SIG-M5 treated with dmso at 0.1 percent for 504 hours (cell line): ENCODE measurements at regions not wholly inside any gene's neighbourhood (a gene's known extent, or its start where the extent isn't known, plus 50 kb on each side); places are given as distances from the start of the nearest gene placed in this dataset.
A peak's percentile ranks its signal among the peaks of the same experiment; 100 is the strongest.

ENCODE experiments used
- DNase-seq: peaks from one replicate; lab custom pipeline; 2025; ENCODE audit not compliant: unreplicated experiment; lab: John Stamatoyannopoulos, UW

DNA sequence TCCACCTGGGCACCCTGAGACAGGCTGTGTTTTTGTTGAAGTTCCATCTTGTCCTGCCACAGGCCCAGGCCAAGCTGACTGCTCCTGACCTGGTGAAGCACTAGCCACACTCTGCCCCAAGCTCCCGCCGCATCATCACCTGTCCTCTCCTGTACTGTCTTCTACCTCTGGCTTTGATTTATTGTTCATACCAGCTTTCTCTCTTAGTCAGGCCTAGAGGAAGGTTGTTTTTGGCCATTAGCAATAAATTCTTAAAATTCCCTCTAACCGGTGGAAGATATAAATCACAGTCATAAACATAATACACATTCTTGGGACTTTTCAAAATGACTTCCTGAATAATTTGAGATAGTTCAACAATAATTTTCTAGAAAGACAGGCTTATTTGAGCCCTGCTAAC is 169.4 kb downstream of the DAD1 start:
- no peak for DNase-seq

- DNase-seq: no peak
Measured at GRCh38 chr14:22418631-22419030, 170.4 kb downstream of the DAD1 start.

DNA sequence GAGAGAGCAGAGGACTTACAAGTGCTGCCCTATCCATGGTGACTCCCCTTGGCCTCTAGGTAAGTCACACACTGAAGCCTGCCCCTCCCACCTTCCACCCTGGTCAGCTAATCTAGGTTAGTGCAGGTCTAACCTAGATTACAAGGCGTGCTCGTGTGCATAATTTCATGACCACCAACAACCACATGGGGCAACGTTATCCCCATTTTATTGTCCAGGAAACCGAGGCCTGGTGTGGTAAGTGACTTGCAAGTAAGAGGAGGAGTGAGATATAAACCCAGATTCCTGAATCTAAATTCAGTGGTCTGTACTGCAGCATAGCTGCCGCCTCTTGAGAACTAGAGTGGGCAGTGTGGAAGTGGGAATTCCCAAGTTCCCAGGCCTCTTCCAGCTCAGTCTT is 171.1 kb downstream of the DAD1 start:
- DNase-seq: no peak

GRCh38 chr14:22416193-22416592 is 172.8 kb downstream of the DAD1 start:
- no peak for DNase-seq

DNA sequence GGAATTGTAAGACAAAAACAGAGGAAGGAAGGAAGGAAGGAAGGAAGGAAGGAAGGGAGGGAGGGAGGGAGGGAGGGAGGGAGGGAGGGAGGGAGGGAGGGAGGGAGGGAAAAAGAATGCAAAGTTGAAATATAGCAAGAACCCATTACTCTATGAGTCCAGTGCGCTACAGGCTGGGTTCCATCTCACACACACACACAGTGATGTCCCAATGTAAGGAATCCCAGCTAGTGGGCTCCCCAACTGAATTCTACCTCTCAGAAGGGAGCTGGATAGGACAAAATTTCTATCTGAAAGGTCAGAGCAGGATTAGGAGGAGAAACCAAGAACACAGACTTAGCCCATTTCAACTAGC is 173.4 kb downstream of the DAD1 start:
- DNase-seq: no peak

- DNase-seq: no peak
Measured at GRCh38 chr14:22414876-22415604, 174.0 kb downstream of the DAD1 start.

DNA sequence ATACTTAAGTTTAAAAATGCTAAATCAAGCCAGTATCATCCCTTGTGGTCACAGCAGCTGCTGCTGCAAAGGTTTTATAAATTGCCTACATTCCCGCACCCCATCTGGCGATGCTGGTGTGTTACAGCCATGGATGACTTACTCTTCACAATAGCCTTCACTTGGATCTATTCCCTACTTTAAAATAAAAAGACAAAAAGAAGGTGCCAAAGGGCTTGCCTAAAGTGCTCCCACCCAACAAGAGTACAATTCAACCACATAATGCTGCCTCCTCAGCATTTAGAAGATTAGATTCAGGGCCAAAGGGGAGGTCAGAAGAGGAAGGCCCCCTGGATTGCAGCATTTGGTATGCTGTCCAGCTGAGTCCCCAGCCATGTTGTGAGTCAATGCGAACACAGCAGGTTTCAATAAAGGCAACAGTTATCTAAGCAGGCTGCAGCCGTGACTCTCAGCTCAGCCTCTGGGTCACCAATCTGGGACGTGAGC is 176.1 kb downstream of the DAD1 start:
- no peak for DNase-seq

GRCh38 chr14:22411398-22412055 is 177.5 kb downstream of the DAD1 start:
- DNase-seq: no peak

- DNase-seq: no peak
Measured at GRCh38 chr14:22410497-22410896, 178.5 kb downstream of the DAD1 start.

- DNase-seq: no peak
Measured at GRCh38 chr14:22409006-22409405, 180.0 kb downstream of the DAD1 start.

- no peak for DNase-seq
Measured at GRCh38 chr14:22408547-22408946, 180.5 kb downstream of the DAD1 start.

DNA sequence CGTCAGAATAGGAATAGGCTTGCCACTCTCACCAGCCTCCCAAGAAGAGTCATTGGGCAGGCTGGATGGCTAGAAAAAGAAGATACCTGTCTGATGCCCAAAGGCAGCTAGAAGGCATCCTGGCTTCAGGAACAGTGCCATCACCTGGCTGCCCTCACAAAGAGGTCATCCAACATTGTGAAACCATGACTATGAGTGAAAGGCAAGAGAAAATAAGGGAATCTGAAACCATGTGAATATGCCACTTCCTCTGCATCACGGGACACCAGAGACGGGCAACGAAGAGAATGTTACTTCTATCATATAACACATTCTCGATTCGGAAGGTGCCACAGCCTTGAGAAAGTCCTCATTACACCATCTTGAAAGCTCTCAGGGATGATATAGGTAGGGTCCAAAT is 182.0 kb downstream of the DAD1 start:
- DNase-seq: no peak

DNA sequence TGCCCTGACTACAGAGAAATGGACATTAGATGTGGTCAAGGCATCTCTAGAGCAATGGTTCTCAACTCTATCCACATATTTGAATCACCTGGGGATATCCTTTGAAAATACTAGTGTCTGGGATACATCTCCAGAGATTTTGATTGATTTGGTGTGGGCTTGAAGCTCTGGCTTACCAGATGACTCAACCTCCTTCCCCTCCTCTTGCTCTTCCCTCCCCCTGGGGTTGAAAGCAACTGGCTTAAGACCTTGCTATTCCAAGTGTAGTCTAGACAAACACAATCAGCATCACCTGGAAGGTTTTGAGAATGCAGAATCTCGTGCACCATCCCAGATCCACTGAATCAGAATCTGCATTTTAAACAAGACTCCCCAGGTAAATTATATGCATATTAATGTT is 183.8 kb downstream of the DAD1 start:
- no peak for DNase-seq

GRCh38 chr14:22403296-22403695 is 185.7 kb downstream of the DAD1 start:
- DNase-seq: no peak

GRCh38 chr14:22400655-22401259 is 188.3 kb downstream of the DAD1 start:
- no peak for DNase-seq

DNA sequence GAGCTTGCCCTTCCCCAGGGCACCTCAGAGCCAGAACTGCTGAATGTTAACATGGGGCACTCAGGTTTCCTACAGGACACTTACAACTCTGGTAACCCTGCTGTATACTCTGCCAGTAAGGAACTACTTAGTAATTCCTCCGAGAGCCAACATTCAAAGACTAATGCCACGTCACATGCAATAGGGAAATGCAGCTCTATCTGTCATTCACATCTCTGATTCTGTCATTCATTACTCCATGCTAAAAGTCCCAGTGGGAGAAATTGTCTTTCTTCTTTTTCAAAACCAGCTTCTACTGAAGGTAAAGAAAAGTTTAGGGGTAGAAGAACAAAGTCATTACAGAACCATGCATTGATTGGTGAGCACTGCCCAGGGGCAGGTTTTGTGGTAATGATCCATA is 189.2 kb downstream of the DAD1 start:
- no peak for DNase-seq

DNA sequence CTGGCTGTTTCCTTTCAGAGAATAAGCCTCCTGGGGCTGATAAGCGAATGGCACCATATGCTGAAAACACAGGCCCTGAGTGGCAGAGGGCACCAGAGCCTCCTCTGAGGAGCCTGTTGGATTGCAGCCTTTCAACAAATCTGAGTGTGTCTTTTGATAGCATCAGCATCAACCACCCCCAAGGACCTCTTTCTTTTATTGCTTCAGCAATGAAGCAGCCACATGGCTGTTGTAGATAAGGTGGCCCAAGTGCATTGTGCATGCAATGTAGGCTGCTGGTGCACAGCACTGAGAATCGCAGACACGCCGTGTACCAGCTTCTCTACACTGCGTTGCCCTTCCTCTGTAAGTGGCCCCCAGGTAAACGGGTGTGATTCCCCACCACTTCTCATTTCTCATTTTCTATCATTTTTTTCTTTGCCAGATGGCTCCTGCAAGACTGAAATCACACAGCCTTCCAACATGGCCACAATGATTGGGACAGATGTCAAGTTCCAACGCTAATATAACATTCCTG is 191.7 kb downstream of the DAD1 start:
- DNase-seq: no peak

DNA sequence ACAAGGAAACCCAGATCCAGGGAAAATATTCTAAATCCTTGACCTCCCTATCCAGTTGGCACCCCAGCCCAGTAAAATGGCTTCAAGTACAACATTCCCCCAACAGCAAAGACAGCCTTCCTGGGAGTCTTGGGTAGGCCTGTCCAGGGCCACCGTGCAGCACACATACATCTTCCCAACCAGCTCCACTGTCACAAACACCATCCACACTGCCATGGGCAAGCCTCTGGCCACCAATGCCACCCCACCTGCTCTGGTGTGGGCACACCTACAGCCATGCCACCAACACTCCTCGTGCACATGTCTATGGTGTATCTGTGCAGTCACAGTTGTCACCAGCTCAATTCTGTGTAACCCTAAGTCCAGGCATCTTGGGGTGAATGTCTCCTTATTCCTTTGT is 193.2 kb downstream of the DAD1 start:
- no peak for DNase-seq

DNA sequence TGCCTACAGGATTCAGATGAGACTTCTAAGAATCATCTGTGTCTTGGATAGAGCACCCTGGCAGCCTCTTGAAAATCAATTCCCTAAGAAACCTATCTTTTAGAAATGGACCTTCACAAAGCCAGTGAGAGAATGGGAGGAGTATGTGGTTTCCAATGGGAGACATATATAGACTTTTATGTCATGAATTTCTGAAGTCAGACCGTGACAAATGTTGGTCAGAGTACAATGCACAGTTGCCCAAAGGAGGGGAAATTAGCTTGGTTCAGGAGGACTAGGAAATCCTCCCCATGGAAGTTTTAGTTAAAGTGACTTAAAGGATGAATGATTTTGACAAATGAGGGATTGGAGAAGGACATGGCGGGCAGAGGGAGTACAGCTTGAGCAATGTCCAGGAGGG is 194.4 kb downstream of the DAD1 start:
- DNase-seq: no peak

DNA sequence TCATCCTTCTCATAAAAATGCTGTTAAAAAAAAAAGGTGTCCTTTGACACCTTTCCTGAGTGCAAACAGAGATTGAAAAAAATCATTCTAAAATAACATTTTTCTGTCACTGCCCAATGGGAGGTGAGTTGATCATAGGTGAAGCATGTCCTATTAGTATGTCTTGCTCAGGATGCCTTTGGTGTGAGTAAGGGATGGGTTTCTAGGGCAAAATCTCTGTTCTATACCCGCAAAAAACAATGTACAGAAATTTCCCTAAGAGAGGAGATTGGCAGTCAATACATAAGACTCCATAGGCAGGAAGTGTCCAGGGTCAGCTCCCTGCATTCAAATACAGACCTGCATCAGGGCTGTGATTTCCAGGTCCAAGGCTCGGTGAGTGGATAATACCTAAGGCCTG is 195.2 kb downstream of the DAD1 start:
- no peak for DNase-seq

DNA sequence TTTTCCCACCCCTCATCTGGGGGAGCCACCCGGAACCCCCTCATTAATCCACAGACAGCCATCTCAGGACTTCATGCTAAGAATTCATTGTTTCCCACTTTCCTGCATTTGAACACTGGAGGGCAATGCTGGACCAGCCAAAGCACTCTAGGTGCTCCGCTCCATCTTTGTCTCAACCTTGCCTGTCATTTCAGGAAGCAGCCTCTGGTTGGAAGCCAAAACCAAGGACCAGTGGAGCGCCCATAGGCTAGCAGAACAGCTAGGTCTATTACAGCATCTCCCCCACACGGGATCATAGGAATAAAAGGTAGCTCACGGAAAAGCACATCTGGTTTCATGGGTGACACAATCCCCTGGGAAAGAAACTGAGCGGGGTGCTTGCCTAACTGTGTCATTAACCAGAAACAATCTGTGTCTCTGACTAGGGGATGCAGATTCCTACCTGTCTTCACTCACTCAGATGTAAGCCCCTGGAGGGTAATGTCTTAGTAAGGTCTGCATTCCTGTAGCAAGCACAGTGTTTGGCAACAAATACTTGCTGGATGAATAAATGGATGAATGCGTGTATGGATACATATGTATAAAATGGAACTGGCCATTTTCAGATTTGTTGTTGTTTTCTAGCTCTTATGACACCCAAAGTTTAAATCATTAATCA is 197.0 kb downstream of the DAD1 start:
- DNase-seq: peak; percentile 82
